ENCODE measurements at regions not wholly inside any gene's neighbourhood (a gene's known extent, or its start where the extent isn't known, plus 50 kb on each side); places are given as distances from the start of the nearest gene placed in this dataset.

GRCh38 chr14:38409071-38409705, 153.3 kb upstream of the CLEC14A start:
- no peak overlapping the region for H3K9ac ChIP-seq (ENCODE audit: low read length)
- ChIA-PET RAD21 (ENCODE audit: low non-redundant PET in 1 of 2, low total read pairs in 2 of 2, uncharacterized antibody in 2 of 2, unreplicated experiment in 2 of 2) (no interaction called here), CTCF (no interaction called here), POLR2A (no interaction called here)
- H3K9me3 ChIP-seq (ENCODE audit: control insufficient read depth in 1 of 2, insufficient read depth in 1 of 2, low read depth in 1 of 2, low read length in 2 of 2) = peaks cover 0 to 5% of the 10 kb centered on the region in 2 experiments; a peak in 1 of 4 replicates
- H2AFZ ChIP-seq (ENCODE audit: low read depth, low read length, poor library complexity, severe bottlenecking) = no peak overlapping the region
- BruUV-seq (replicated peaks) = no TSS peak
- H3K9me2 ChIP-seq (ENCODE audit: insufficient read depth) = no peaks in the 10 kb centered on the region
- H3K27ac ChIP-seq (ENCODE audit: low read depth, low read length) = no peak overlapping the region
- H3K4me2 ChIP-seq (ENCODE audit: low read length) = no peak overlapping the region
- H4K20me1 ChIP-seq (ENCODE audit: insufficient read depth) = no peaks in the 10 kb centered on the region
- intact Hi-C loops (cut with micrococcal nuclease) = no loop called here
- no peaks in the 10 kb centered on the region for H3K27me3 ChIP-seq (ENCODE audit: insufficient read depth, low read length)
- no peaks in the 10 kb centered on the region for H3K79me2 ChIP-seq (ENCODE audit: insufficient read depth, low read length)
- no peaks in the 10 kb centered on the region for H3K4me1 ChIP-seq (ENCODE audit: control insufficient read depth in 1 of 2, insufficient read depth in 2 of 2, low read length in 2 of 2)
- no peaks in the 10 kb centered on the region for H3K36me3 ChIP-seq (ENCODE audit: control insufficient read depth in 1 of 2, insufficient read depth in 2 of 2, low read length in 2 of 2)
- no peak for ATAC-seq
- DNase-seq (ENCODE audit: low read depth, low spot score) = no peak
- H3K4me3 ChIP-seq (replicated peaks in 1 of 2; ENCODE audit: low read depth in 1 of 2, low read length in 2 of 2) = no peak overlapping the region
- TF ChIP-seq ZFX (IDR thresholded peaks at IDR 0.05) (no peak), JUND (IDR thresholded peaks at IDR 0.05) (no peak), TCF7L2 (IDR thresholded peaks at IDR 0.05; ENCODE audit: borderline replicate concordance, extremely low read depth, insufficient read depth, insufficient read length) (no peak), POLR2A (IDR thresholded peaks at IDR 0.05; ENCODE audit: borderline replicate concordance, extremely low read depth, insufficient read depth, insufficient read length) (no peak), SIN3A (IDR thresholded peaks at IDR 0.05; ENCODE audit: low read depth) (no peak), ELF1 (IDR thresholded peaks at IDR 0.05; ENCODE audit: borderline replicate concordance, low read depth) (no peak), ZNF274 (IDR thresholded peaks at IDR 0.05; ENCODE audit: low read depth, low read length) (no peak), SP1 (IDR thresholded peaks at IDR 0.05; ENCODE audit: low read depth) (no peak), EZH2phosphoT487 (IDR thresholded peaks at IDR 0.05; ENCODE audit: borderline replicate concordance) (no peak), CEBPB (IDR thresholded peaks at IDR 0.05; ENCODE audit: low read depth) (no peak), CBX3 (IDR thresholded peaks at IDR 0.05; ENCODE audit: low read depth) (no peak), FOSL1 (IDR thresholded peaks at IDR 0.05; ENCODE audit: low read depth) (no peak), SRF (IDR thresholded peaks at IDR 0.05; ENCODE audit: low read depth) (no peak)
- TF ChIP-seq, protein P1, sequence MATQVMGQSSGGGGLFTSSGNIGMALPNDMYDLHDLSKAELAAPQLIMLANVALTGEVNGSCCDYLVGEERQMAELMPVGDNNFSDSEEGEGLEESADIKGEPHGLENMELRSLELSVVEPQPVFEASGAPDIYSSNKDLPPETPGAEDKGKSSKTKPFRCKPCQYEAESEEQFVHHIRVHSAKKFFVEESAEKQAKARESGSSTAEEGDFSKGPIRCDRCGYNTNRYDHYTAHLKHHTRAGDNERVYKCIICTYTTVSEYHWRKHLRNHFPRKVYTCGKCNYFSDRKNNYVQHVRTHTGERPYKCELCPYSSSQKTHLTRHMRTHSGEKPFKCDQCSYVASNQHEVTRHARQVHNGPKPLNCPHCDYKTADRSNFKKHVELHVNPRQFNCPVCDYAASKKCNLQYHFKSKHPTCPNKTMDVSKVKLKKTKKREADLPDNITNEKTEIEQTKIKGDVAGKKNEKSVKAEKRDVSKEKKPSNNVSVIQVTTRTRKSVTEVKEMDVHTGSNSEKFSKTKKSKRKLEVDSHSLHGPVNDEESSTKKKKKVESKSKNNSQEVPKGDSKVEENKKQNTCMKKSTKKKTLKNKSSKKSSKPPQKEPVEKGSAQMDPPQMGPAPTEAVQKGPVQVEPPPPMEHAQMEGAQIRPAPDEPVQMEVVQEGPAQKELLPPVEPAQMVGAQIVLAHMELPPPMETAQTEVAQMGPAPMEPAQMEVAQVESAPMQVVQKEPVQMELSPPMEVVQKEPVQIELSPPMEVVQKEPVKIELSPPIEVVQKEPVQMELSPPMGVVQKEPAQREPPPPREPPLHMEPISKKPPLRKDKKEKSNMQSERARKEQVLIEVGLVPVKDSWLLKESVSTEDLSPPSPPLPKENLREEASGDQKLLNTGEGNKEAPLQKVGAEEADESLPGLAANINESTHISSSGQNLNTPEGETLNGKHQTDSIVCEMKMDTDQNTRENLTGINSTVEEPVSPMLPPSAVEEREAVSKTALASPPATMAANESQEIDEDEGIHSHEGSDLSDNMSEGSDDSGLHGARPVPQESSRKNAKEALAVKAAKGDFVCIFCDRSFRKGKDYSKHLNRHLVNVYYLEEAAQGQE (IDR thresholded peaks at IDR 0.05; ENCODE audit: low read depth) = no peak
- TF ChIP-seq, protein P2, sequence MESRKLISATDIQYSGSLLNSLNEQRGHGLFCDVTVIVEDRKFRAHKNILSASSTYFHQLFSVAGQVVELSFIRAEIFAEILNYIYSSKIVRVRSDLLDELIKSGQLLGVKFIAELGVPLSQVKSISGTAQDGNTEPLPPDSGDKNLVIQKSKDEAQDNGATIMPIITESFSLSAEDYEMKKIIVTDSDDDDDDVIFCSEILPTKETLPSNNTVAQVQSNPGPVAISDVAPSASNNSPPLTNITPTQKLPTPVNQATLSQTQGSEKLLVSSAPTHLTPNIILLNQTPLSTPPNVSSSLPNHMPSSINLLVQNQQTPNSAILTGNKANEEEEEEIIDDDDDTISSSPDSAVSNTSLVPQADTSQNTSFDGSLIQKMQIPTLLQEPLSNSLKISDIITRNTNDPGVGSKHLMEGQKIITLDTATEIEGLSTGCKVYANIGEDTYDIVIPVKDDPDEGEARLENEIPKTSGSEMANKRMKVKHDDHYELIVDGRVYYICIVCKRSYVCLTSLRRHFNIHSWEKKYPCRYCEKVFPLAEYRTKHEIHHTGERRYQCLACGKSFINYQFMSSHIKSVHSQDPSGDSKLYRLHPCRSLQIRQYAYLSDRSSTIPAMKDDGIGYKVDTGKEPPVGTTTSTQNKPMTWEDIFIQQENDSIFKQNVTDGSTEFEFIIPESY (IDR thresholded peaks at IDR 0.05; ENCODE audit: extremely low read depth, insufficient replicate concordance, low read length) = no peak
- TF ChIP-seq, protein P3, sequence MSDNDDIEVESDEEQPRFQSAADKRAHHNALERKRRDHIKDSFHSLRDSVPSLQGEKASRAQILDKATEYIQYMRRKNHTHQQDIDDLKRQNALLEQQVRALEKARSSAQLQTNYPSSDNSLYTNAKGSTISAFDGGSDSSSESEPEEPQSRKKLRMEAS (IDR thresholded peaks at IDR 0.05) = no peak
- TF ChIP-seq, protein P4, sequence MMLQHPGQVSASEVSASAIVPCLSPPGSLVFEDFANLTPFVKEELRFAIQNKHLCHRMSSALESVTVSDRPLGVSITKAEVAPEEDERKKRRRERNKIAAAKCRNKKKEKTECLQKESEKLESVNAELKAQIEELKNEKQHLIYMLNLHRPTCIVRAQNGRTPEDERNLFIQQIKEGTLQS (IDR thresholded peaks at IDR 0.05) = no peak

All from HCT116 (cell line).